HepG2 (cell line): ENCODE measurements at regions not wholly inside any gene's neighbourhood (a gene's known extent, or its start where the extent isn't known, plus 50 kb on each side); places are given as distances from the start of the nearest gene placed in this dataset.

Source experiments
- ATAC-seq: fragments of 200-7000 bp; cut with Tn5 transposase; 3 replicates; pipeline ENCODE4 v1.9.1; 2020; ENCODE audit warnings: mild to moderate bottlenecking, moderate library complexity
- BruUV-seq: library from RNA; stranded (reverse); fragments of 400-500 nt; replicated peaks from 2 replicates; lab custom pipeline; 2021; lab: Mats Ljungman, UMichigan
- CTCF ChIA-PET: fragments of 300-600 bp; formaldehyde crosslinking; extraction: SDS; loops from one replicate; lab custom pipeline; 2021; ENCODE audit warnings: low total read pairs, inconsistent platforms, low intra/inter-chr PET ratio; lab: Yijun Ruan, JAX
- POLR2A ChIA-PET: fragments of 350-600 bp; sonication (Branson Sonifier 250); formaldehyde crosslinking; loops from one replicate; lab custom pipeline; 2020; ENCODE audit warnings: antibody characterized with exemption, inconsistent platforms; lab: Yijun Ruan, JAX
- DNase-seq: peaks from one replicate; pipeline ENCODE4 v3.0.0-alpha.2; 2015; ENCODE audit warnings: low spot score
- FAIRE-seq: peaks from 3 replicates; lab custom pipeline; 2011; peaks lifted over from hg19 to GRCh38; lab: Jason Lieb, UNC
- H2AFZ ChIP-seq: one replicate; pipeline ENCODE4 v1.6.1; 2011; ENCODE audit warnings: low read length, inconsistent platforms
- H3K27ac ChIP-seq: fragments of 300-600 bp; 3 replicates; pipeline ENCODE4 v1.8.0; 2011; ENCODE audit warnings: mixed run types, mild to moderate bottlenecking, mixed read lengths, low read length, inconsistent platforms; ENCODE audit not compliant: insufficient read depth; ENCODE audit errors: extremely low read length
- H3K27me3 ChIP-seq, 2 experiments: fragments of 200-600 bp in 1 of 2; 2 replicates in 1 of 2; 3 replicates in 1 of 2; pipeline versions ENCODE4 v1.6.0 to v1.8.0; 2011; ENCODE audit warnings: low read length in 2 of 2, mild to moderate bottlenecking in 2 of 2, moderate library complexity in 2 of 2, inconsistent platforms in 1 of 2; ENCODE audit not compliant: insufficient read depth in 2 of 2, control insufficient read depth in 1 of 2
- H3K36me3 ChIP-seq, 2 experiments: fragments of 200-600 bp in 1 of 2; replicated peaks in 1 of 2; 2 replicates in 1 of 2; 3 replicates in 1 of 2; pipeline versions ENCODE4 v1.5.1 to v1.8.0; 2011; ENCODE audit warnings: low read length in 2 of 2, inconsistent platforms in 1 of 2; ENCODE audit not compliant: insufficient read depth in 2 of 2, control insufficient read depth in 1 of 2
- H3K4me1 ChIP-seq: 2 replicates; pipeline ENCODE4 v1.5.1; 2012; ENCODE audit warnings: low read length, inconsistent platforms; ENCODE audit not compliant: insufficient read depth
- H3K4me2 ChIP-seq: 2 replicates; pipeline ENCODE4 v1.6.0; 2011; ENCODE audit warnings: low read depth, low read length, inconsistent platforms
- H3K4me3 ChIP-seq, 3 experiments: fragments of 200-600 bp in 1 of 3; sonication (generic), shearing (Covaris generic) in 1 of 3; replicated peaks in 1 of 3; 2 replicates each; pipeline ENCODE4 v1.5.1; 2011 to 2016; ENCODE audit warnings: low read length in 3 of 3, inconsistent platforms in 2 of 3, low read depth in 2 of 3, mild to moderate bottlenecking in 2 of 3, control low read depth in 1 of 3, mixed read lengths in 1 of 3; ENCODE audit not compliant: insufficient read depth in 1 of 3
- H3K79me2 ChIP-seq: one replicate; pipeline ENCODE4 v1.6.1; 2011; ENCODE audit warnings: low read length, inconsistent platforms; ENCODE audit not compliant: insufficient read depth
- H3K9ac ChIP-seq: 2 replicates; pipeline ENCODE4 v1.6.0; 2011; ENCODE audit warnings: mild to moderate bottlenecking, low read depth, low read length, inconsistent platforms; ENCODE audit not compliant: insufficient read depth
- H3K9me3 ChIP-seq: 2 replicates; pipeline ENCODE4 v1.5.1; 2012; ENCODE audit warnings: mild to moderate bottlenecking, low read length
- H4K20me1 ChIP-seq: 2 replicates; pipeline ENCODE4 v1.6.0; 2011; ENCODE audit warnings: inconsistent platforms, mild to moderate bottlenecking, low read length, moderate library complexity; ENCODE audit not compliant: insufficient read depth
- FOXP4 ChIP-seq: sonication (generic); formaldehyde crosslinking; IDR thresholded peaks from 2 replicates; pipeline ENCODE4 v1.4.0; 2020; ENCODE audit warnings: missing genetic modification reagents
- HMGXB3 ChIP-seq: sonication (generic); formaldehyde crosslinking; IDR thresholded peaks from 2 replicates; pipeline ENCODE4 v1.4.0; 2020; ENCODE audit warnings: missing genetic modification reagents, borderline replicate concordance
- MAFF ChIP-seq: IDR thresholded peaks from 2 replicates; pipeline ENCODE4 v1.6.1; 2011; ENCODE audit warnings: low read depth, low read length, improper control_type of control experiment
- MBD4 ChIP-seq: IDR thresholded peaks from 2 replicates; pipeline ENCODE4 v1.6.1; 2012; ENCODE audit warnings: low read length, inconsistent platforms, borderline replicate concordance
- NFYB ChIP-seq: sonication (generic); formaldehyde crosslinking; IDR thresholded peaks from 2 replicates; pipeline ENCODE4 v1.4.0; 2020; ENCODE audit warnings: missing genetic modification reagents
- ZBTB14 ChIP-seq: sonication (generic); formaldehyde crosslinking; IDR thresholded peaks from 2 replicates; pipeline ENCODE4 v1.4.0; 2020; ENCODE audit warnings: missing genetic modification reagents
- ZNF367 ChIP-seq: sonication (generic); formaldehyde crosslinking; IDR thresholded peaks from 2 replicates; pipeline ENCODE4 v1.4.0; 2020; ENCODE audit warnings: missing genetic modification reagents, borderline replicate concordance
- ZNF605 ChIP-seq: sonication (generic); formaldehyde crosslinking; IDR thresholded peaks from 2 replicates; pipeline ENCODE4 v1.8.0; 2022; ENCODE audit warnings: mild to moderate bottlenecking, missing genetic modification reagents
- ZNF615 ChIP-seq: sonication (generic); formaldehyde crosslinking; IDR thresholded peaks from 2 replicates; pipeline ENCODE4 v1.5.0; 2020; ENCODE audit warnings: mild to moderate bottlenecking, missing genetic modification reagents, borderline replicate concordance
- ZNF772 ChIP-seq: sonication (generic); formaldehyde crosslinking; IDR thresholded peaks from 2 replicates; pipeline ENCODE4 v1.5.0; 2020; ENCODE audit warnings: mild to moderate bottlenecking, missing genetic modification reagents
- ZNF800 ChIP-seq: sonication (generic); formaldehyde crosslinking; IDR thresholded peaks from 2 replicates; pipeline ENCODE4 v1.4.0; 2020; ENCODE audit warnings: missing genetic modification reagents
- WGBS: methylation state at CpG from one replicate; pipeline ENCODE4 v1.1.6; 2017; ENCODE audit warnings: low lambda C conversion rate; 5-methylcytosine and 5-hydroxymethylcytosine counted together
- in situ Hi-C: cut with HindIII; loops from 2 replicates; pipeline ENCODE4 v1.10.0; 2017; ENCODE audit warnings: low pct_unique_long_range_greater_than_20kb; ENCODE audit not compliant: extremely low pct_ligation_motif_present
- intact Hi-C: fragments of 100-400 bp; cut with micrococcal nuclease; formaldehyde crosslinking; loops from one replicate; pipeline ENCODE4 v1.10.0; 2022; ENCODE audit not compliant: unreplicated experiment

- TF ChIP-seq MAFF (no peak), NFYB (no peak), HMGXB3 (CRISPR knock-in tag) (no peak), MBD4 (no peak), ZNF605 (CRISPR knock-in tag) (no peak), ZNF615 (CRISPR knock-in tag) (no peak), FOXP4 (CRISPR knock-in tag) (no peak), ZBTB14 (CRISPR knock-in tag) (no peak), ZNF800 (no peak), ZNF772 (CRISPR knock-in tag) (no peak), ZNF367 (CRISPR knock-in tag) (no peak)
- H3K36me3 ChIP-seq = no peaks in the 10 kb centered on the region
- H3K27me3 ChIP-seq = no peaks in the 10 kb centered on the region
- no peak overlapping the region for H2AFZ ChIP-seq
- H3K4me1 ChIP-seq = no peaks in the 10 kb centered on the region
- in situ Hi-C loops (loop anchor here (25.0 kb wide), 1 partner anchor 1763 kb away; no protein-coding TSS in a partner anchor), intact Hi-C loops (no loop called here)
- H3K27ac ChIP-seq = no peak overlapping the region
- no peak overlapping the region for H3K4me3 ChIP-seq
- no peaks in the 10 kb centered on the region for H3K9me3 ChIP-seq
- FAIRE-seq (no peak), ATAC-seq (no peak), DNase-seq (no peak)
- no TSS peak for BruUV-seq
- no peaks in the 10 kb centered on the region for H3K79me2 ChIP-seq
- ChIA-PET POLR2A (no interaction called here), CTCF (no interaction called here)
- H3K4me2 ChIP-seq = no peak overlapping the region
- no peak overlapping the region for H3K9ac ChIP-seq
- no peaks in the 10 kb centered on the region for H4K20me1 ChIP-seq
- WGBS = 10% methylated on average over 2 of the region's 2 CpGs
Measured at GRCh38 chr2:103174711-103175110, 412.9 kb downstream of the TMEM182 start.
